GM21576 (cell line): ENCODE measurements at regions not wholly inside any gene's neighbourhood (a gene's known extent, or its start where the extent isn't known, plus 50 kb on each side); places are given as distances from the start of the nearest gene placed in this dataset.
"Not testable (repeated sequence)": the region's sequence is repeated elsewhere in the genome, so short reads cannot be mapped to it uniquely, and the experiment has no call there.

Source experiments
- ATAC-seq: cut with Tn5 transposase; IDR thresholded peaks from one replicate; pipeline ENCODE4 v1.9.1; 2021; ENCODE audit warnings: mild to moderate bottlenecking, moderate library complexity; ENCODE audit not compliant: unreplicated experiment

DNA sequence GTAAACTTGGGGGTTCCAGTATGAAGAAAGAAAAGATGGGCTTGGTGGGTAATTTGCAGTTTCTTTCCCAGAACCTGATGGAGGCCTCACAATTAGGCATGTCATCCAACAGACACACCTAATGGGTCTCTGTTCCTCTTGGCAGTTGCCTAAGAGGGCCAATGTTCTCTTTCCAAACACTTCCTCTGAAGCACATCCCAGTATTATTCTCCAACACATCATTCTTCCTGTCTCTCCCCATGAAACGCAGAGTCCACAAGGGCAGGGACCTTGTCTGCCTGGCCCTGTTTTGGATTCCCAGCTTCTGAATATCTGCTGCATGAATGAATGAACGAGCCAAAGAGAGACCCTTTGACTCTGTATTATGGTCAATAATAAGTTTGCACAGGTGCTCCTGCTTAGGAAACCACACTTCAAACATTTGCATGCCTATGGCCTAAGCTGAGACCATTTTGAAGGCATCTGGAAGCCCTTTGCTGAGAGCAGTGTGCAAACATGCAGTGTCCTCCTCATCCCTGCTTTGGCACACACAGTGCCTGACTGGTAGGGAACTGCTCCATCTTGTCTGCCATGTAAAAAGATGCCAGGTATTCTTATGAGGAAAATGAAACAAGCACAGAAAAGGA, 100.9 kb upstream of the CHST15 start:
- ATAC-seq = no peak

DNA sequence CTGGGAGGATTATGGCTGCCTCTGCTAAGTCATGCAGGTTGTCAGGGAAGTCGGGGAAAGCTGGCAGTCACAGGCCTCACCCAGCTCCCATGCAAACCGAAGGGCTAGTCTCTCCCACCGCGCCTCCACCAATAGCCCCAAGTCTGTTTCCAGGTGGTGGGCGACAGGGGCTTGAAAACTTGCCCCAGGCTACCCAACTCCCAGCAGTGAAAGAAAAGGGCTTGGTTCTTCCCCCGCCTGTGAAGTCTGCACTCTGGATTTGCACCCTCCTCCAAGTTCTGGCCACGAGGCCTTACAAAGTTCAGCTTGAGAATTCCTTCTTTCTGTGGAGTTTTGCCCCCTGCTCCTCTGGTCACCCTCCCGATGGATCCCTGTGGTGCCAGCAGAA, 99.9 kb upstream of the CHST15 start:
- no peak for ATAC-seq

DNA sequence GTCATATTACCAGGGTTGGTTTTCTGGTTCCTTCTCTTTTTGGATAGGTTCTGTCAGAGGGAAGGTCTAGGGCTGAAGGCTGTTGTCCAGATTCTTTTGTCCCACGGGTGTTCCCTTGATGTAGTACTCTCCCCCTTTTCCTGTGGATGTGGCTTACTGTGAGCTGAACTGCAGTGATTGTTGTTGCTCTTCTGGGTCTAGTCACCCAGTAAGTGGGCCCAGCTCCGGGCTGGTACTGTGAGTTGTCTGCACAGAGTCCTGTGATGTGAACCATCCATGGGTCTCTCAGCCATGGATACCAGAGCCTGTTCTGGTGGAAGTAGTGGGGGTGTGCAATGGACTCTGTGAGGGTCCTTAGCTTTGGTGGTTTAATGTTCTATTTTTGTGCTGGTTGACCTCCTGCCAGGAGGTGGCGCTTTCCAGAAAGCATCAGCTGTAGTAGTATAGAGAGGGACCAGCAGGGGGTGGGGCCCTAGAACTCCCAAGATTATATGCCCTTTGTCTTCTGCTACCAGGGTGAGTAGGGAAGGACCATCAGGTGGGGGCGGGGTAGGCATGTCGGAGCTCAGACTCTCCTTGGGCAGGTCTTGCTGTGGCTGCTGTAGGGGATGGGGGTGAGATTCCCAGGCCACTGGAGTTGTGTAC, 99.4 kb upstream of the CHST15 start:
- not testable (repeated sequence) for ATAC-seq

DNA sequence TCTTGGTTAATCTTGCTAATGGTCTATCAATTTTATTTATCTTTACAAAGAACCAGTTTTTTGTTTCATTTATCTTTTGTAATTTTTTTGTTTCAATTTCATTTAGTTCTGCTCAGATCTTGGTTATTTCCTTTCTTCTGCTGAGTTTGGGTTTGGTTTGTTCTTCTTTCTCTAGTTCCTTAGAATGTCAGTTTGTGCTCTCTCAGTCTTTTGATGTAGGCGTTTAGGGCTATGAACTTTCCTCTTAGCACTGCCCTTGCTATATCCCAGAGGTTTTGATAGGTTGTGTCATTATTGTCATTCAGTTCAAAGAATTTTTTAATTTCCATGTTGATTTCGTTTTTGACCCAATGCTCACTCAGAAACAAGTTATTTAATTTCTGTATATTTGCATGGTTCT, 97.1 kb upstream of the CHST15 start:
- not testable (repeated sequence) for ATAC-seq

- ATAC-seq = no peak
Observed at GRCh38 chr10:124186956-124187355, 93.6 kb upstream of the CHST15 start.

DNA sequence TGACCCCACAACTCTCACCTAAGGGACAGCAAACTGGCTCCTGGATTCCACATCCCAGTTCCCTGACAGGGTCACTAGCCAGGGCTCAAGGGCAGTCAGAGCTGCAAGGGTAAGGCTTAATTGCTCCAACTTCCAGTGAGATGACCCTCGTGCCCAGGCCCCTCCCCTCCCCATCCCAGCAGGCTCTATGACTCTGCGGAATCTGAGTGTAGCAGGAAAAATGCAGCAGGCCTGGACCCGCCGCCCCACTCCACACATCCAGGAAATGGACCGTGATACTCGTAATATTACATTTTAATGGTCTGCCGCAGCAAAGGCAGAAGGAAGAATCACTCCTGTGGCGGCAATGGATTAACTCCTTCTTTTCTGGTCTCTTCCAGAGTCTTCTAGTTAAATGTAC, 91.7 kb upstream of the CHST15 start:
- no peak for ATAC-seq

GRCh38 chr10:124184208-124184830, 90.9 kb upstream of the CHST15 start:
- no peak for ATAC-seq

DNA sequence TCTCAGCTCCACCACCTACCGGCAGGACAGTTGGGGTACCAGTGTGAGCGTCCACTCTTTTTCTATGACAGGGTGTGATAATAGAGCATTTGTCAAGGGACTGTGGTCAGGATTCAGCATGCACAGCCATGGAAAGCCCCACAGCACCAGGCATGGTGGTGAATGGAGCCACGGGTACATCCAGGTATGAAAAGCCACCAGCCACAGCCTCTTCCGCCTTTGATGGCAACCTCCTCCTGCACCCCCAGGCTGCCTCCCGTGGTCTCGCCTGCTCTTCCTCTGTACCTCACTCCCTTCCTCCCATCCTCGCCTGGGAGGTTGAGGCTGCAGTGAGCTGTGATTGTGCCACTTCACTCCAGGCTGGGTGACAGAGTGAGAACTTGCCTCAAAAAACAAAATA, 90.2 kb upstream of the CHST15 start:
- ATAC-seq = no peak

DNA sequence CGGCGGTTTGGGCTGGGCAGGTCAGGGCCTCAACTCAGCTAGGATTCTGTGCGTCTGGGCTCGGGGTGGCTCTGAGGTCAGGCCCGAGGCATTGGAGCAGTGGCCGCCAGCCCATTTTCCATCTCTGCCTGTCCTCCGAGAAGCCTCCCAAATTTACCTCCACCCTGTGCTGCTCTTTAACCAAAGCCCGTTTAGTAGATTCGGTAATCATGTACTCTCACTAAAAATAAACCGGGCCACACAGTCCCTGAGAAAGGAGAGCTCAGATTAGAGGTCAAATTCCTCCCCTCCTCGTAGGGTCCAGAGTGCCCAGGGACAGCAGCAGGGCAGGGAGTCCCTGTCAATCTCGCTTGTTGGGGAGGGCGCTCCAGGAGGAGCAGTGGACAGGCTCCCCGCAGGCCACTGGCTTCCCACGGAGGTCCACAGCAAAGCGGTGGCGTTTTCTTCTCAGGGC, 88.7 kb upstream of the CHST15 start:
- ATAC-seq = no peak

DNA sequence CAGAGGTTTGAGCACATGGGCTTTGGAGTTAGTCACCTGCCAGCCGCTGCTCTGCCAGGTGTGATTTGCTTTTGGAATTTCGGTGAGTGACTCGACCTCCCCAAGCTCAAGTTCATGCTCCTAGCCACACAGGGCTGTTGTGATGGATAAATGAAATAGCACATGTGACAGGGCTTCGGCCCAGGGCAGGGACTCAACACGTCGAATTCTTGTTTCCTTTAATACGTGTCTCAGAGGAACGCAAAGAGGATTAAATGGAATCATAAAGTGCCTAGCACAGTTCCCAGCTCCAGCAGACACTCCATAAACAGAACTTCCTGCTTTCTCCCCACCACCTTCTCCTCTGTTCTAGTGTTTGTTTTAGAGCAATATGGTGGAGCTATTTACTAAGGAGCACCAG, 88.3 kb upstream of the CHST15 start:
- no peak for ATAC-seq

GRCh38 chr10:124180947-124181549, 87.7 kb upstream of the CHST15 start:
- no peak for ATAC-seq

DNA sequence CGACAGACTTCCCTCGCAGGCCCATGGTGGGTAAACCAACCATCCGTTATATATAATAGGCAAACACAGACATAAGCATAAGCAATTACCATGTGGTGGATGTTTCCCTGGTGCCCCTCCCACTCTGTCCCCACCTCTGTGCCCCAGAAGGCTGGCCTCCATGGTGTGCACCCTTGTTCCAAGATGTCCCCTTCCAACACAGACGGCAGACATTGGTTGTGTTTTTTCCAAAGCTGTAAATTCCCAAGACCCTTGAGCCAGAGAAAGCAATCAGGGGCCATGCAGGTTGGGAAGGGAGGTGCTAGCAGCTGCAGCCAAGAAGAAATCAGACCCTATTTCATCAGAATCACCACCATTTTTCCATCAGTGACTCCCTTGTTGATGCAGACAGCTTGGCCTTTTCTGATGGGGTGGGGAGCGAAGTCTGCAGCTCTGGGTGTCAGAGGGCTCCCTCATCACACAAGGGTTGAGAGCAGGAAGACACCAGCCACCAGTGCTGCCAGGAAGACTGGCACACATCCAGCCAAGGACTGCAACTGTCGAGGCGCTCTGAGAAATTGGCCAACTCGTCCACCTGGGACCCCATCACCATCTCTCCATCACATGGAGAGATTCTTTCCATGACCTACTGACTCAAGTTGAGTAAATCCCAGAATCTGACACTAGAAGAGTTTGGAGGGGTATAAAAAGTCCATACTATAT, 86.8 kb upstream of the CHST15 start:
- ATAC-seq = no peak

DNA sequence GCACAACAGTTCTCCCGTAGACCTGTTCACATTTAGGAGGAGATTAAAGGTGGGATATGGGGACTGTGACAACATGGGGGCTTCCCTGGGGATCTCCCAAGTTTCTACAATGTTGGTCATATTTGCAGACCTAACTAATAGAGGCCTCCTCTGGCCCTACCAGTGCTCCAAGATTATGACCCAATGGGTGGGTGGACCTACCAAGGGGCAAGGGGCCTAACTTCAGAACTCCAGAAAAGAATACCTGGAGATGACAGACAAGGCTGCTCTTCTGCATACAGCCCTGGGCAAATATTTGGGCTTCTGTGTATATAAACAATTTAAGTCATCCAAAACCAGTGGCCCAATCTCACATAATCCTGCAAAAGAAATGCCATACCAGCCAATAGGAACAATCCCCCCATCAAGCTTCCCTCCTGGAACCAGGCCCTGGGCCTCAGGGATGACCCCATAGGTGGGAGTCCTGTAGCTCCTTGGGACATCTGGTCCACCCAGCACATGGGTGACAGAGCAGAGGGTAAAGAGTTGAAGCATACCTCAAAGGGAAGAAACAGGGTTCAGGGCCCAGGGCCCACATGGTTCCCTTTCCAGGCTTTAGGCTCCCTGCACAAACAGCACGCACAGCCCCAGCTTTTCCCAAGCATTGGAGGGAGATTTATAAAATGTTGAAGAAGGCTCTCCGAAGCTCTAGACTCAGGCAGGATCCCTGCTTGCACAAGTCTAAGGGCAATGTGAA, 86.1 kb upstream of the CHST15 start:
- no peak for ATAC-seq

GRCh38 chr10:124177180-124177518, 83.8 kb upstream of the CHST15 start:
- ATAC-seq = no peak

- no peak for ATAC-seq
Observed at GRCh38 chr10:124176349-124177179, 83.2 kb upstream of the CHST15 start.

GRCh38 chr10:124175701-124176348, 82.4 kb upstream of the CHST15 start:
- ATAC-seq = no peak

DNA sequence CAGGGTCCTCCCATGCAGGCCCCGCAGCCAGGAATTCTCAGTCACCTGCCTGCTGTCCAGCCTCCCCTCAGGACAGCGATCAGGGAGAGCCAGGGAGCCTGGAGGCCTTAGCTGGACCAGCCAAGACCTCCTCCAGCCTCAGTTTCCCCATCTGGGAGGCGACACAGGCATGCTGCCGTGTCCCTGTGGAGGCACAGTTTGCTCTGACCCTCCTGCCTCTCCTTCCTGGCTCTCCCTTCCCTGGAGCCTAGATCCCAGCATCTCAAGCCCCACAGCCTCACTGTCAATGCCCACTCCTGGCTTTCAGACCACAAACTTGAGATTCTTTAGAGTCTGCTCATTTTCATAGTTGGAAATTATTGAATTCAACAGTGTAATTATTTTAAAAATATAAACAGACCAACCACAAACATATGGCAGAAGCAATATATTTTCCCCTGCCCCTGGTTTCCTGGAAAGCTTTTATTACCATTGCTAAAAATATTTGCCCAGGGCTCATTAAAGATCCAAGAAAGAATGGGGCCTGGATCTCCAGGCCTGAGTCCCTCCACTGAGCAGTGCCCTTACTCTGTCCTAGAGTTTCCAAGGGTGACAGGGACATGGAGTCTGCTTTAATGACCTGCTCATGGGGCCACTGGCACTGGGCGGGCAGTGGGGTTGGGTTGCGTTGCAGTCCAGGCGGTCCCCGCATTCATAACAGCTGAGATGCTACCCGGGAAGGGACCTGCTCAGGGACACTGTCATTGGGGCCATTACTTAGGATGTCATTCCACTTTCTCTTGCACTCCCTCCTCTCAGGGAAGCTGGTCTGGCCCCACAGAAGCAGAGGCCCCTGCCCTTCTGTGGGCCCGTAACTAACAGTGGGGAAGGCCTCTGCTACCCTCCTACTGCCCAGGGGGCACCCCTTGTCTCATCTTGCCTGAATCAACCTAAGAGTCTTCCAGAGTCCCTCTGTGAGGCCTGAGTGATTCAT, 81.6 kb upstream of the CHST15 start:
- ATAC-seq = no peak

GRCh38 chr10:124174071-124174566, 80.7 kb upstream of the CHST15 start:
- no peak for ATAC-seq
